ENCODE measurements at regions not wholly inside any gene's neighbourhood (a gene's known extent, or its start where the extent isn't known, plus 50 kb on each side); places are given as distances from the start of the nearest gene placed in this dataset.

DNA sequence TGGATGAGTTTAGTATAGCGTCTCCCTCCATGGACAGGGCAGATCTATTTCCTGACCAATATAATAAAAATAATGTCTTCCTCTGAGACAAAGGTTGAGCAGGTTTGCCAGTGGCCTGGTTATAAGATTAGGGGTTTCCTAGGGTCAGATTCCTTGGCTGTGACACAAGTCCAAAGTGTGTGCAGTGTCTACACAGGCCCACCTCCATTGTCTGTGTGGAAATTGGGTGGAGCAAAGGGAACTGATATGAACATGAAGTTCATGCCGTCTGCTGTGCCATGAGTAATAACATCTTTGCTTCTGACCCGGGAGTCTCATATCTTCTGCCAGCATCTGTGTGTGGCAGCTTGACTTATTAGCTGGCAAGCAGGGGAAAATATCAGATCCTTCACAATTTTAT is 187.7 kb upstream of the BOD1L1 start:
- 65% methylated on average over 3 of the region's 3 CpGs for WGBS (ENCODE audit: low lambda C conversion rate)
- H4K20me1 ChIP-seq (ENCODE audit: insufficient read depth), result no peaks in the 10 kb centered on the region
- no peak overlapping the region for H3K4me2 ChIP-seq
- H3K4me3 ChIP-seq (ENCODE audit: low read depth in 2 of 2, low read length in 1 of 2), result no peak overlapping the region
- H3K36me3 ChIP-seq (replicated peaks in 1 of 2; ENCODE audit: control insufficient read depth in 1 of 2, insufficient read depth in 2 of 2, low read length in 1 of 2), result no peaks in the 10 kb centered on the region
- H3K27ac ChIP-seq (ENCODE audit: low read depth in 2 of 2, low read length in 1 of 2), result no peak overlapping the region
- no peaks in the 10 kb centered on the region for H3F3A ChIP-seq (replicated peaks; ENCODE audit: insufficient read depth)
- POLR2A ChIA-PET, result no interaction called here
- H3K4me1 ChIP-seq (ENCODE audit: control insufficient read depth in 1 of 2, insufficient read depth in 2 of 2, low read depth in 1 of 2, low read length in 1 of 2), result no peaks in the 10 kb centered on the region
- no peak overlapping the region for H3K9ac ChIP-seq
- no peak overlapping the region for H2AFZ ChIP-seq (ENCODE audit: low read depth)
- DNase-seq, result no peak
- no peaks in the 10 kb centered on the region for H3K27me3 ChIP-seq (ENCODE audit: insufficient read depth)
- no peaks in the 10 kb centered on the region for H3K9me3 ChIP-seq
- H3K79me2 ChIP-seq (ENCODE audit: insufficient read depth), result no peaks in the 10 kb centered on the region
- H3K9me2 ChIP-seq, result no peaks in the 10 kb centered on the region
- CTCF ChIA-PET, result no interaction called here
- no peak for TF ChIP-seq EZH2phosphoT487 (IDR thresholded peaks at IDR 0.05; ENCODE audit: borderline replicate concordance, low read depth)
- no peak for TF ChIP-seq ELF1 (IDR thresholded peaks at IDR 0.05)
- no peak for TF ChIP-seq POLR2AphosphoS5 (IDR thresholded peaks at IDR 0.05; ENCODE audit: low read depth, low read length)
- TF ChIP-seq, protein P1, sequence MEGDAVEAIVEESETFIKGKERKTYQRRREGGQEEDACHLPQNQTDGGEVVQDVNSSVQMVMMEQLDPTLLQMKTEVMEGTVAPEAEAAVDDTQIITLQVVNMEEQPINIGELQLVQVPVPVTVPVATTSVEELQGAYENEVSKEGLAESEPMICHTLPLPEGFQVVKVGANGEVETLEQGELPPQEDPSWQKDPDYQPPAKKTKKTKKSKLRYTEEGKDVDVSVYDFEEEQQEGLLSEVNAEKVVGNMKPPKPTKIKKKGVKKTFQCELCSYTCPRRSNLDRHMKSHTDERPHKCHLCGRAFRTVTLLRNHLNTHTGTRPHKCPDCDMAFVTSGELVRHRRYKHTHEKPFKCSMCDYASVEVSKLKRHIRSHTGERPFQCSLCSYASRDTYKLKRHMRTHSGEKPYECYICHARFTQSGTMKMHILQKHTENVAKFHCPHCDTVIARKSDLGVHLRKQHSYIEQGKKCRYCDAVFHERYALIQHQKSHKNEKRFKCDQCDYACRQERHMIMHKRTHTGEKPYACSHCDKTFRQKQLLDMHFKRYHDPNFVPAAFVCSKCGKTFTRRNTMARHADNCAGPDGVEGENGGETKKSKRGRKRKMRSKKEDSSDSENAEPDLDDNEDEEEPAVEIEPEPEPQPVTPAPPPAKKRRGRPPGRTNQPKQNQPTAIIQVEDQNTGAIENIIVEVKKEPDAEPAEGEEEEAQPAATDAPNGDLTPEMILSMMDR (IDR thresholded peaks at IDR 0.05), result no peak
- no peak for TF ChIP-seq MXI1 (IDR thresholded peaks at IDR 0.05; ENCODE audit: low read depth, low read length)
- TF ChIP-seq, protein P2, sequence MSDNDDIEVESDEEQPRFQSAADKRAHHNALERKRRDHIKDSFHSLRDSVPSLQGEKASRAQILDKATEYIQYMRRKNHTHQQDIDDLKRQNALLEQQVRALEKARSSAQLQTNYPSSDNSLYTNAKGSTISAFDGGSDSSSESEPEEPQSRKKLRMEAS (IDR thresholded peaks at IDR 0.05; ENCODE audit: low read depth), result no peak
- TF ChIP-seq, protein P3, sequence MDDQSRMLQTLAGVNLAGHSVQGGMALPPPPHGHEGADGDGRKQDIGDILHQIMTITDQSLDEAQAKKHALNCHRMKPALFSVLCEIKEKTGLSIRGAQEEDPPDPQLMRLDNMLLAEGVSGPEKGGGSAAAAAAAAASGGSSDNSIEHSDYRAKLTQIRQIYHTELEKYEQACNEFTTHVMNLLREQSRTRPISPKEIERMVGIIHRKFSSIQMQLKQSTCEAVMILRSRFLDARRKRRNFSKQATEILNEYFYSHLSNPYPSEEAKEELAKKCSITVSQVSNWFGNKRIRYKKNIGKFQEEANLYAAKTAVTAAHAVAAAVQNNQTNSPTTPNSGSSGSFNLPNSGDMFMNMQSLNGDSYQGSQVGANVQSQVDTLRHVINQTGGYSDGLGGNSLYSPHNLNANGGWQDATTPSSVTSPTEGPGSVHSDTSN (IDR thresholded peaks at IDR 0.05), result no peak
- no peak for TF ChIP-seq MEF2A (IDR thresholded peaks at IDR 0.05; ENCODE audit: borderline replicate concordance, low read depth)
- no peak for TF ChIP-seq FOXM1 (IDR thresholded peaks at IDR 0.05; ENCODE audit: low read depth)
- no peak for TF ChIP-seq GABPA (IDR thresholded peaks at IDR 0.05; ENCODE audit: low read depth)
- no peak for TF ChIP-seq RXRA (IDR thresholded peaks at IDR 0.05; ENCODE audit: borderline replicate concordance, low read depth)
- no peak for TF ChIP-seq RAD21 (IDR thresholded peaks at IDR 0.05; ENCODE audit: low read length)
- no peak for TF ChIP-seq NFIC (IDR thresholded peaks at IDR 0.05; ENCODE audit: borderline replicate concordance)
- TF ChIP-seq, protein P4, sequence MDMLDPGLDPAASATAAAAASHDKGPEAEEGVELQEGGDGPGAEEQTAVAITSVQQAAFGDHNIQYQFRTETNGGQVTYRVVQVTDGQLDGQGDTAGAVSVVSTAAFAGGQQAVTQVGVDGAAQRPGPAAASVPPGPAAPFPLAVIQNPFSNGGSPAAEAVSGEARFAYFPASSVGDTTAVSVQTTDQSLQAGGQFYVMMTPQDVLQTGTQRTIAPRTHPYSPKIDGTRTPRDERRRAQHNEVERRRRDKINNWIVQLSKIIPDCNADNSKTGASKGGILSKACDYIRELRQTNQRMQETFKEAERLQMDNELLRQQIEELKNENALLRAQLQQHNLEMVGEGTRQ (IDR thresholded peaks at IDR 0.05; ENCODE audit: borderline replicate concordance, low read depth, low read length), result no peak

DNA sequence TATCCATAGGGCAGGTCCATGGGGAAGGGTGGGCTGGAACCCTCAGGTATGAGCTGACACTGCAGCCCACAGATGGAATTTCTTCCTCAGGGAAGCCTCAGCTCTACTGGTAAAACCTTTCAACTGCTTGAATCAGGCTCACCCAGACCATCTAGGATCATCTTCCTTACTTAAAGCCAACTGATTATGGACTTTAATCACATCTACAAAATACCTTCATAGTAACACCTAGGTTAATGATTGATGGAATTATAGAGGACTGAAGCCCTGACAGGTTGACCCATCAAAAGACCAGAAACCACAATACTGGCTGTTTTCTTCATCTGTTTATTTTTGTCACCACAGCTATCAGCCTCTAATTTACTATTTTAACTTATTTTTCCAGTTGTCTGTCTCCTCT is 188.9 kb upstream of the BOD1L1 start:
- no peak for DNase-seq
- ChIA-PET CTCF (no interaction called here), POLR2A (no interaction called here)
- Histone ChIP-seq H3K27me3 (ENCODE audit: insufficient read depth) (no peaks in the 10 kb centered on the region), H3K9me2 (no peaks in the 10 kb centered on the region), H3K9ac (no peak overlapping the region), H3K4me3 (ENCODE audit: low read depth in 2 of 2, low read length in 1 of 2) (no peak overlapping the region), H3K36me3 (replicated peaks in 1 of 2; ENCODE audit: control insufficient read depth in 1 of 2, insufficient read depth in 2 of 2, low read length in 1 of 2) (no peaks in the 10 kb centered on the region), H3F3A (replicated peaks; ENCODE audit: insufficient read depth) (no peaks in the 10 kb centered on the region), H4K20me1 (ENCODE audit: insufficient read depth) (no peaks in the 10 kb centered on the region), H3K4me2 (no peak overlapping the region), H3K27ac (ENCODE audit: low read depth in 2 of 2, low read length in 1 of 2) (no peak overlapping the region), H2AFZ (ENCODE audit: low read depth) (no peak overlapping the region), H3K4me1 (ENCODE audit: control insufficient read depth in 1 of 2, insufficient read depth in 2 of 2, low read depth in 1 of 2, low read length in 1 of 2) (no peaks in the 10 kb centered on the region), H3K79me2 (ENCODE audit: insufficient read depth) (no peaks in the 10 kb centered on the region), H3K9me3 (no peaks in the 10 kb centered on the region)
- TF ChIP-seq TCF12 (IDR thresholded peaks at IDR 0.05), result no peak
- no peak for TF ChIP-seq EP300 (IDR thresholded peaks at IDR 0.05; ENCODE audit: borderline replicate concordance in 1 of 2, low read depth in 1 of 2, low read length in 1 of 2)
- TF ChIP-seq TAF1 (IDR thresholded peaks at IDR 0.05; ENCODE audit: borderline replicate concordance, low read depth, low read length), result no peak
- no peak for TF ChIP-seq GATA2 (CRISPR knock-in tag; IDR thresholded peaks at IDR 0.05)
- TF ChIP-seq, protein P4 (IDR thresholded peaks at IDR 0.05; ENCODE audit: borderline replicate concordance, low read depth, low read length), result no peak
- TF ChIP-seq SMC3 (IDR thresholded peaks at IDR 0.05; ENCODE audit: low read depth, low read length), result no peak
- TF ChIP-seq FOSL2 (IDR thresholded peaks at IDR 0.05; ENCODE audit: borderline replicate concordance, low read depth), result no peak
- TF ChIP-seq RAD21 (IDR thresholded peaks at IDR 0.05; ENCODE audit: low read length), result no peak
- TF ChIP-seq GABPA (IDR thresholded peaks at IDR 0.05; ENCODE audit: low read depth), result no peak
- no peak for TF ChIP-seq EZH2phosphoT487 (IDR thresholded peaks at IDR 0.05; ENCODE audit: borderline replicate concordance, low read depth)
- TF ChIP-seq RCOR1 (IDR thresholded peaks at IDR 0.05; ENCODE audit: low read length), result no peak
- TF ChIP-seq, protein P5, sequence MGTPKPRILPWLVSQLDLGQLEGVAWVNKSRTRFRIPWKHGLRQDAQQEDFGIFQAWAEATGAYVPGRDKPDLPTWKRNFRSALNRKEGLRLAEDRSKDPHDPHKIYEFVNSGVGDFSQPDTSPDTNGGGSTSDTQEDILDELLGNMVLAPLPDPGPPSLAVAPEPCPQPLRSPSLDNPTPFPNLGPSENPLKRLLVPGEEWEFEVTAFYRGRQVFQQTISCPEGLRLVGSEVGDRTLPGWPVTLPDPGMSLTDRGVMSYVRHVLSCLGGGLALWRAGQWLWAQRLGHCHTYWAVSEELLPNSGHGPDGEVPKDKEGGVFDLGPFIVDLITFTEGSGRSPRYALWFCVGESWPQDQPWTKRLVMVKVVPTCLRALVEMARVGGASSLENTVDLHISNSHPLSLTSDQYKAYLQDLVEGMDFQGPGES (IDR thresholded peaks at IDR 0.05; ENCODE audit: low read depth, low read length), result no peak
- TF ChIP-seq, protein P6, sequence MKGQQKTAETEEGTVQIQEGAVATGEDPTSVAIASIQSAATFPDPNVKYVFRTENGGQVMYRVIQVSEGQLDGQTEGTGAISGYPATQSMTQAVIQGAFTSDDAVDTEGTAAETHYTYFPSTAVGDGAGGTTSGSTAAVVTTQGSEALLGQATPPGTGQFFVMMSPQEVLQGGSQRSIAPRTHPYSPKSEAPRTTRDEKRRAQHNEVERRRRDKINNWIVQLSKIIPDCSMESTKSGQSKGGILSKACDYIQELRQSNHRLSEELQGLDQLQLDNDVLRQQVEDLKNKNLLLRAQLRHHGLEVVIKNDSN (IDR thresholded peaks at IDR 0.05; ENCODE audit: borderline replicate concordance, low read depth), result no peak

All from SK-N-SH (cell line).